ENCODE measurements at regions not wholly inside any gene's neighbourhood (a gene's known extent, or its start where the extent isn't known, plus 50 kb on each side); places are given as distances from the start of the nearest gene placed in this dataset.

DNA sequence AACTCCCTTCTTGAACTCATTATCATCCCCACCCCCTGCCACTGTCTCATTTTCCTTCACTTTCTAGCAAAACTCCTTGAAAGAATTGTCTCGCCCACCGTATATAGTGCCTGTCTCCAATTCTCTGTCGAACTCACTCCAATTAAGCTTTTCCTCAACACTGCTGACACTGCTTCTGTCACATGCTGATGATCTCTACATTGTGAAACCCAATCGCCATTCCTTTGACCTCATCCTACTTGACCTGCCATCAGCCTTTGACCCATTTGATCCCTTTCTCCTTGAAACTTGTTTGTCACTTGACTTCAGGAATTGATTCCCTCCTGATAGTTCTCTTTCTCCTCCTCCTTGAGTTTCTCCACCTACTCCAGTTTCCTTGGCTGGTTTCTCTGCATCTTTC lies 54.8 kb downstream of the CCDC71L start:
- no peak for DNase-seq (ENCODE audit: low read depth)

DNA sequence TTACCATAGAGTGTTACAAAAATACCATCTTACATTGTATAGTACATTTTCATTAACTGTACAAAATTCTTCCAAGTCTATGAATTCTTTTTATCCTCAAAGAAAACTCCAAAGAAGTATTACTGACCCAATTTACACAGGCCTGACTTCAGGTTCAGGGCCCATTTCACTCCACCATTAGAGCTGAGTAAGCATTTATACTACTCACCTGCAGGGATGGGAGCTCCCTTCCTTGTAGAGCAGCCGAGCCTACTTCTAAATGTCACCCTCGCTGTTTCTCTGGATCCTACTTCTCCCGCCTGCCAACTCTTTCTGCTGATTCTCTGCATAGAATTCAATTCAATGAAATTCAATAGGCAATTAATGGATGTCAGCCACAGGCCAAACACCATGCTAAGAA lies 56.0 kb downstream of the CCDC71L start:
- no peak for DNase-seq (ENCODE audit: low read depth)

GRCh38 chr7:106604303-106604924 lies 56.5 kb downstream of the CCDC71L start:
- DNase-seq (ENCODE audit: low read depth): no peak

GRCh38 chr7:106603346-106603745 lies 57.6 kb downstream of the CCDC71L start:
- DNase-seq (ENCODE audit: low read depth): no peak

DNA sequence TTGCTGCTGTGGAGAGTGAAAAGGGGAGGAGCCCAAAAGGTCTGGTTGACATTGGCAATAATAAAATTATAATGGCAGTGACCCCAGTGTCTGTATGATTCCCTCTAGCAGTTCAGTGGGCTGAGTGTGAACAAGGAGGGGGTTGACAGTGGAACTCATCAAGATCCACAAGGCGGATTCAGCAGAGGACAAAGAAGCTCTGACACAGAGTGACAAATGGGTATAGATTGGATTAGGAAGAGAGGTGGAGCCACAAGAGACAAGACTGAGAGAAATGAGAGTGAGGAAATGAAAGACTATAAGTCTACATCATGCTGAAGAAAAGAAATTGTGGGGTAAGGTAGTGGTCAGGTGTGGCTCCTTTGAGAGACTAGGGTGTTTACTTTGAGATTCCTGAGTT lies 58.9 kb downstream of the CCDC71L start:
- no peak for DNase-seq (ENCODE audit: low read depth)

DNA sequence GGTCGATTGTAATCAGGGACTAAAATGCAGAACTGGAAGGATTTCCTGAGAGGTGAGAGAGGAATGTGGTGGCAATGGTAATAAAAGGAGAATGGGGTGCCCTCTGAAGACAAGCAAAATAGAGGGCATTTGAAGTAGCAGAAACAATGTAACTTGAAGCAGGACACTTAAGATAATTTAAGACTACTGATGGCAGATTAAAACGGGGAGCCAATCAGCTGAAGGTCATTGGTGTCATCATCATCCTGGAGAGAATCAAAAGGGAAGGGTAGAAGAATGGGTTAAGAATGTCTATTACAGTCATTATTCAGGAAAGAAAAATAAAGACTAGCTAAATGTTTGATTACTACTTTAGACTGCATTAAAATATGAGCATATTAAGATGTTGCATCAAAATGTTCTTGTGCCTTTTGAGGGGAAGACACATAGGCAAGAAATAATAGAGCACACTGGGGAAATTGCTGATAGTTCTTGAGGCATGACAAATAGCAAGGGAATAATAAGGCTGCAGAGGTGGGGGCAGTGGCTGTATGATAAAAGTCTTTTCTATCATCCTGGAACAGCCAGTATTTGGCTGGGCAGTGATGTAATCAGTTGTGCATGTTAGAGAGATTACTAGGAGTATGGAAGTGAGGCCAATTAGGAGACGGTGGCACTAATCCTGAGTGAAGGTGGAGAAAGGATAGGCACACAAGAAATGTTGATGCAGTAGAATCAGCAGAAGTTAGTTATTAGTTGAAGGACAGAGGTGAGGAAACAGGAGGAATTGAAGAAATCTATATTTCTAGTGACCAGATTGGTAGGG lies 60.2 kb downstream of the CCDC71L start:
- DNase-seq (ENCODE audit: low read depth): no peak

- no peak for DNase-seq (ENCODE audit: low read depth)
These were observed 61.6 kb downstream of the CCDC71L start for GRCh38 chr7:106599343-106599698.

- peak; percentile 51 for DNase-seq (ENCODE audit: low read depth)
These were observed 62.2 kb downstream of the CCDC71L start for GRCh38 chr7:106598663-106599342.

- DNase-seq (ENCODE audit: low read depth): no peak
These were observed 63.0 kb downstream of the CCDC71L start for GRCh38 chr7:106597751-106598546.

DNA sequence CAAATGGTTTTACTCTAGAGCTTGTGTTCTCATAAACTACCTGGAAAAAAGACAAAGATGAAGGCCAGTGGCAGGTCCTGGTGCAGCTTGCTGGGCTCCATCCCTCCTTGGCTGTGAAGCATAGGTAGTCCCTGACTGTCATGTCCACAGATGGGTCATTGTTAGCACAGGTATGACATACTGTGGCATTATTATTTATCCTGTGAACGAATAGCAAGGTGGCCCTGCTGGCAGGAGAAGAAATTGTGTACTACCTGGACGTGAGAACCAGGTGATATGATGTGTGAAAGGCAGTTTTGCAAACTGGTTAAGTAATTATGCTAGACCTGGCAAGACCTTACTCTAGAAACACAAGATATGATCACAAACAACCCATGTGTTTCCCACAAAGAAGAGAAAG lies 63.9 kb downstream of the CCDC71L start:
- no peak for DNase-seq (ENCODE audit: low read depth)

- no peak for DNase-seq (ENCODE audit: low read depth)
These were observed 65.0 kb downstream of the CCDC71L start for GRCh38 chr7:106595922-106596321.

GRCh38 chr7:106593028-106593417 lies 67.9 kb downstream of the CCDC71L start:
- no peak for DNase-seq (ENCODE audit: low read depth)

GRCh38 chr7:106592282-106593027 lies 68.5 kb downstream of the CCDC71L start:
- no peak for DNase-seq (ENCODE audit: low read depth)

GRCh38 chr7:106591146-106591545 lies 69.8 kb downstream of the CCDC71L start:
- DNase-seq (ENCODE audit: low read depth): no peak

DNA sequence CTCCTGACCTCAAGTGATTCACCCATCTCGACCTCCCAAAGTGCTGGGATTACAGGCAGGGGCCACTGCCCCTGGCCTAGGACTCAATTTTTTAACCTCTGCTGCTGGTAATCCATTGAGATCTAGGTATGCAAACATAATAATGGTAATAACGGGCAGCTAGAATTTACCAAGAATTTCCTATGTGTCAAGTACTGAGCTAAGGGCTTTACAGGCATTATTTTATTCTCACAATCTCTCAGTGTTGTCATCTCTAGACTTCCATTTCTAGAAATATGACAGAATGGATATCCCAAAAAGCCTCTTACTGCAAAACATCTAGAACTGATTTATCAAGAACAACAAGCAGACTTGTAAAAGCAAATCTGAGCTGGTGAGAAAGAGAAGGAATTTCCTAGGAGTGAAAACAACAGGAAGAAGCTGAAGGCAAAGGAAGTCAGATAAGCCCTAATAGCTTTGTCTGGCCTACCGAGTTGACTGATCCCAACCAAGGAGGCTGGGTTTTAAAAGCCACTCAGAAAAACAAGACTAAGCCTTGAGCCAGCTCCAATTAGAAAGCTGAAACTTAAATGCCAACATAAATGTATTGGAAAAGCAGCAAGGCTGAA lies 70.6 kb downstream of the CCDC71L start:
- DNase-seq (ENCODE audit: low read depth): no peak

DNA sequence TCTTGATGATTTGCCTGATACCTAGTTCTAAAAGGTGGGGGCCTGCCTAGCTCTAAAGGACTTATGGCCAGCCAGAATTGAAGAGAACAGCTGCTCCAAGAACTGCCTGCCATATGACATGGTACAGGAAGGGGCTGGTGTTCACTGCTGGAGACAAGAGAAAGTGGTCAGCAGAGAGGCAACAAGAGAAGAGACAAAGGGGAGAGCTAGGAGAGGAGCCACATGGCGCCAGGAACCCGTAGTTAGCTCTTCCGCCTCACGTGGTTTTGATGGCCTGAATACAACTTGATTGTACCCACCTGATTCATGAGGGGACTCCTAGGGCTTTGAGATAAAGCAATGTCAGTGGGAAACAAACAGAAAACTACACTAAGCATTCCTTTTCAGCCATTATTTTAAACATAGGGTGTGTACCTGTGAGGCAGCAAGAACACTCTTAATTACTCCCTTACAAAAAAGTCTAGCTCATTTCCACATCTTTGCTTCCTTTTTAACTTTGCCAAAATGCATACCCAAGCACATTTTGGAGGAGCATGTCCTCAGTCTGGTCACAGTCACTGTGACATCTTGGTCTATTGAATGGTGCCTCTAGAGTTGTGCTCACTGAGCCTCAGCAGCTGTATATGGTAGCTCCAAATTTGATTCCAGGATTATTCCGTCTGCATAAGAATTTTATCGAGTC lies 71.6 kb downstream of the CCDC71L start:
- DNase-seq (ENCODE audit: low read depth): no peak

DNA sequence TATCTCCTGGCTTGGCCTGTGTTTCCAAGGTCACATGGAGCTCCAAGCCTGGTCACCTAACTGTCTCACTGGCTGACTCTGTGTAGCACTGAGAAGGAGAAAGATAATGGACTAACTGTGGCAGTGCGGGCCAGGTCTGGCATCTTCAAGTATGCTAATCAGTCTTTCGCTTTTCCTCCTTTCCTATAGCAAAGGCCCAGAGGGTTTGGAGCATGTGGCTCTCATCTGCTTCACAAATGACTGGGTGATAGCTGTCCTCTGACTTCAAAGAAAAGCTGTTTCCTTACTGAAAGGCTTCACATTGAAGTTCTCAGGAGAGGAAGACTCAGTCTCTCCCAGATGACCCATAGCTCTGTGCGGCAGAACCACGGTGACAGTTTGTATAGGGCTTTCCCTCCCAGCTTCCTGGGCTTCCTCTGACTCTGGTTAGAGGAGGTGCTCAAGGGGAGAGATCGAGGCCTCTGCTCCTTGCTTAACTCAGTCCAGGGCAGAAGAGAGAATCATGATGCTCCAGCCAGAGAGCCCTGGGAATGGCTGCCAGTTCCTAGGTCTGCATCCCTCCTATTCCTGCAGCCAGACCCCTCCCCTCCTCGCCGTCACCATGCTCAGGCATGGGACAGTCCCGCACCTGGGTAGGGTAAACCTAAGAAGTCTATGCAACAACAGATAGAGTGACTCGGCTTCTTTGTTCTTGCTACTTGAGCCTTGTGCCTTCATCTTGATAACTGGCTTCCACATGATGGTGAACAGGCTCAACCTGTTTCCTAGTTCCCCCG lies 72.3 kb downstream of the CCDC71L start:
- DNase-seq (ENCODE audit: low read depth): no peak

DNA sequence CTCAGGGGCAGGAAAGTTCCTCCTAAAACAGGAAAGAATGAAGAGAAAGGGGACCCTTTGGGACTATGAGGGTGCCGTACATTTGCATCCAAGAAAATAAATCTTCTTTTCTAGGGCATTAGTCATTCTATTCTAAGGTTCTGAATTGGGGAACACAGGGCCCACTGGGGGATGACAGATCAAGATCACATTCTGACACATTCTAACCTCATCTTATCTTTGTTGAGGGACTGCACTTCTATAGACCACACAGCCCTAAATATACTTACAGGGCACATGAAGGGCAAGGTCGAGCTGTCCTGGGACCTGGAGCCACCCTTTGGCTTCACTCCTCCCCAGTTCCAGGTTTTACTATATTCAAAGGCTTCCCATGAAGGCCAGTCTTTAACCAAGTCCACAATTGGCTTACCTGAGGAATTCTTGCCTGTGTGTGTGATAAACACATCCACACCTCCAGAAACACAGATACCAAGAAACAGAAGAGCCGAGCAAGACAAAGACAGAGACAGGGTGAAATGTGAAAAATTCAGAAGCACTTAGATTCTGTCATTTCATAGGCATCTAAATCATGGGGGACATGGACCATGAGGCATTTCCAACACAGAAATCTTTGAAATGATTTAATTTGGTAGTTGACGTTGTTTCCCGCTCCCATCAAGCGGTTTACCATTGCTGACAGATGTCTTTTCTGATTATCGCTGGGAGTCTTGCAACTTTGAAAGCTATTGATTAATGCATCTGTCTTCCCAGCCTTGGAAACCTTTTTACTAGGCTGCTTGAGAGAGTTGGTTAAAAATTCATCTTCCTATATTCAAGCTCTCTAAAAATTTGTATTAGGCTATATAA lies 75.8 kb downstream of the CCDC71L start:
- DNase-seq (ENCODE audit: low read depth): no peak
